C4-2B (cell line): ENCODE measurements at regions not wholly inside any gene's neighbourhood (a gene's known extent, or its start where the extent isn't known, plus 50 kb on each side); places are given as distances from the start of the nearest gene placed in this dataset.

Source experiments
- H3K27ac ChIP-seq: fragments of 450-650 bp; 2 replicates; pipeline ENCODE4 v1.5.1; 2017
- ZFX ChIP-seq: fragments of 450-650 bp; IDR thresholded peaks from 2 replicates; pipeline ENCODE4 v1.6.1; 2017
- TF ChIP-seq, protein P1 (sequence below): fragments of 450-650 bp; conservative IDR thresholded peaks from 2 replicates; pipeline ENCODE4 v1.5.1; 2017; ENCODE audit warnings: mild to moderate bottlenecking

DNA sequence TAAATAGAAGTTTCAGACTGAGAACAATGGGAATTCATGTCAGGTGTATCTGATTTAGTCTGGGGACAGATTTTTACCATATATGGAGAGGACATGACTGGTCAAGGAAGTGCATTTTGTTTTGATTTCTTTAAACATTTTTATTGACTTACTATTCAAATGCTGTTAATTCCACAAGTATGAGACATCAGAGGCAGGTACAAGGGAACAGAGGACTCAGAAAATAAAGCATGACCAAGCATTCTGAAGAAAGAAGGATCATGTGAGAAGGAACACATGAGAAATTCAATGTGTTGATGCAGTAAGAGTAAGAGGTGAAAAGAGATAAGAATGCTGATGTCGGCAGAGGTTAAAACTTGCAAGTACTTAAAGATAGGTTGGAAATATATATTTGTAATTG lies 1452.6 kb downstream of the PCDH7 start:
- H3K27ac ChIP-seq: no peak overlapping the region
- TF ChIP-seq, protein P1, sequence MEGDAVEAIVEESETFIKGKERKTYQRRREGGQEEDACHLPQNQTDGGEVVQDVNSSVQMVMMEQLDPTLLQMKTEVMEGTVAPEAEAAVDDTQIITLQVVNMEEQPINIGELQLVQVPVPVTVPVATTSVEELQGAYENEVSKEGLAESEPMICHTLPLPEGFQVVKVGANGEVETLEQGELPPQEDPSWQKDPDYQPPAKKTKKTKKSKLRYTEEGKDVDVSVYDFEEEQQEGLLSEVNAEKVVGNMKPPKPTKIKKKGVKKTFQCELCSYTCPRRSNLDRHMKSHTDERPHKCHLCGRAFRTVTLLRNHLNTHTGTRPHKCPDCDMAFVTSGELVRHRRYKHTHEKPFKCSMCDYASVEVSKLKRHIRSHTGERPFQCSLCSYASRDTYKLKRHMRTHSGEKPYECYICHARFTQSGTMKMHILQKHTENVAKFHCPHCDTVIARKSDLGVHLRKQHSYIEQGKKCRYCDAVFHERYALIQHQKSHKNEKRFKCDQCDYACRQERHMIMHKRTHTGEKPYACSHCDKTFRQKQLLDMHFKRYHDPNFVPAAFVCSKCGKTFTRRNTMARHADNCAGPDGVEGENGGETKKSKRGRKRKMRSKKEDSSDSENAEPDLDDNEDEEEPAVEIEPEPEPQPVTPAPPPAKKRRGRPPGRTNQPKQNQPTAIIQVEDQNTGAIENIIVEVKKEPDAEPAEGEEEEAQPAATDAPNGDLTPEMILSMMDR: no peak
- no peak for TF ChIP-seq ZFX

DNA sequence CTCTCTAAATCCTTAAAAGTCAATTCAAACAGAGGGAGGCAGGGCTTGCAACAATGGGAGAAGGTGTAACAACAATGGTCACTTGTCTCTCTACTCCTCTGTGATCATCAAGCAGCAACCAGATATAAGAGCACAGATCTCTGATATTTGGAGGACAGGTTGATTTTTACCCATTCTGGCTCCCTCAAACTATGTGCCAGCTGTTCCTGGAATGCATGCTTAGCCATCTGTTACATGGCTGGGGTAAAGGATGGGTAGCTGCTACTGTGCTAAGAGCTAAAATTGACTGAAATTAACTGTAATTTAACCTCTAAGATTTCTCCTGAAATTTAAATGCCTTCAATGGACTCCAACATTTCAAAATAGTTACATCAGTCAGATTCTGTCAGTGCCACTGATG lies 1459.9 kb downstream of the PCDH7 start:
- TF ChIP-seq, protein P1: no peak
- TF ChIP-seq ZFX: no peak
- H3K27ac ChIP-seq: no peak overlapping the region

DNA sequence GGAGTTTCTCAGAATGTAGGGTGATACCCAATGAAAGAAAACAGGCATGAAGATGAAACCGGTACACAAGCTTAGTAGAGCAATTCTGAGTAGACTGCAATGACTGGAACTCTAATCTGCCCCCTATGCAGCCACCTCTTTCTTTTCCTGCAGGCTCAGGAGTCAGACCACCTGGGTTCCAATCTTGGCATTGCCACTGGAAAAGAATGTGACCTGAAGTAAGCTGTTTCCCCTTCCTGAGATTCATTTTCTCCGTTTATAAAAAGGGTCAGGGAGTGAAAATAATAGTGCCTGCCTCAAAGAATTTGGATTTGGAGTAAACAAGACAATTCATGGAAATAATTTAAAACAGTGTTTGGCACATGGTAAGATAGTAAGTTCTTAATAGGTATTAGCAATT lies 1464.0 kb downstream of the PCDH7 start:
- H3K27ac ChIP-seq: no peak overlapping the region
- TF ChIP-seq, protein P1: no peak
- TF ChIP-seq ZFX: no peak

DNA sequence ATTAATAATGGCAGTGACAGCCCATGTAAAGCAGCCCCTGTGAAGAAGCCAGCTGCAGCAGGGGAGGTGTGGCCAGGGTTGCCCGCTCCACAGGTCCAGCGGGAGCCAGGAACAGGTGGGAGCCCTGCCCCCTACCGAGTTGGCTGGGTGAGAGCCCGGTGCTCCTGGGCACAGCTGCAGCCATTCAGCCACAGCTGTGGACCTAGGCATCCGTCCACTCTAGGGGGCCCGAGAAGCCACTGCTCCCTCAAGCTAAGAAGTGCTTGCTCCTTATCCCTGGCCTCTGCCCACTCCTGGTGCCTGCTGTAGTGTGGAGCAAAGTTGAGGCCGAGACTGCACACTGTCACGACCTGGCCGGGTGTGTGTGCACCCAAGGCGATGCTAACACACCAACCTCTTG lies 1469.0 kb downstream of the PCDH7 start:
- no peak for TF ChIP-seq ZFX
- TF ChIP-seq, protein P1: no peak
- H3K27ac ChIP-seq: no peak overlapping the region

DNA sequence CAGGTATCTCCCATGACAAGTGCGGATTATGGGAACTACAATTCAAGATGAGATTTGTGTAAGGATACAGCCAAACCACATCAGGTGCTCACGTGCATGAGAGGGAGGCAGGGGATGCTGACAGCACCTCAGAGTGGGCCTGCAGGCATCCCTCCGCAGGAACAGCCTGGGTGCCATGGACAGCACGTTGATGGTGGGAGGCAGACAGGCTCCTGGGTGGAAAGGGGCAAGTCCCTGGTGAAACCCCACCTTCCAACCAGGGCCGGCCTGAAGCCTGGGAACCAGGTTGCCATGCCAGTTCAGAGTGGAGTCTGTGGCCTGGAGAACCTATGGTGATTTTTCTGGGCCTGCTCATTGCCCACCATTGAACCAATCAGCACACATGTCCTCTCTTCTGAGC lies 1469.6 kb downstream of the PCDH7 start:
- no peak for TF ChIP-seq ZFX
- TF ChIP-seq, protein P1: no peak
- no peak overlapping the region for H3K27ac ChIP-seq

DNA sequence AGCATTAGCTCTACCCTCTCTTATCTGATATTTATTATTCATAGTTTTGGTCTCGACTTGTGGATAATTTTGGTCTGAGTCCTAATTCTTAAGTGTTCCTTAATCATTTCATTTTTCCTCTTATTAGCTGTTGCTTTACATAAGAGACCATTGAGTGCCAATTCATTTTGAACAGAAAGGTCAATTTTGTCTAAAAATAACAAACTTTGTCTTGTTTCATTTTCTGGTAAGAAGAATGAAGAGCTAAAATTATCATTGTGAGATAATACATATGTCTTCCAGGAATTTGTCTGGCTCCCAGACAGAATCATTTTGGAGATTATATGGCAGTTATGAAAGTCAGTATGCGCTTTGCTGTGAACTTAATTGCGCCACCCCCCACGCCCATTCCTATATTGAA lies 1471.8 kb downstream of the PCDH7 start:
- no peak overlapping the region for H3K27ac ChIP-seq

DNA sequence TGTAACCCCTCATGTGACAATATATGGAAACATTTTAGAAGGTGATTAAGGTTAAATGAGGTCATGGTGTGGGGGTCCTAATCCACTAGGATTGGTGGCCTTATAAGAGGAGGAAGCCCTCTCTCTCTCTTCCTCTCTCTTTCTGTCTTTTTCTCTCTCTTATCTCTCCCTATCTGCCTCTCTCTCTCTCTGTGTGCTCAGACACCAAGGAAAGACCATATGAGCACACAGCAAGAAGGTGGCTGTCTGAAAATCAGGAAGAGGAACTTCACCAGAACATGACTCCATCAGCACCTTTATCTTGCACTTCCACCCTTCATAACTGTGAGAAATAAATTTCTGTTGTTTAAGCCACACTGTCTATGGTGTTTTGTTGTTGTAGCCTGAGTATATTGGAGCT lies 1472.2 kb downstream of the PCDH7 start:
- no peak overlapping the region for H3K27ac ChIP-seq
- TF ChIP-seq, protein P1: no peak
- TF ChIP-seq ZFX: no peak

More for the DNA sequence above, 1471.8 kb downstream of the PCDH7 start:
- TF ChIP-seq, protein P1: no peak
- no peak for TF ChIP-seq ZFX

DNA sequence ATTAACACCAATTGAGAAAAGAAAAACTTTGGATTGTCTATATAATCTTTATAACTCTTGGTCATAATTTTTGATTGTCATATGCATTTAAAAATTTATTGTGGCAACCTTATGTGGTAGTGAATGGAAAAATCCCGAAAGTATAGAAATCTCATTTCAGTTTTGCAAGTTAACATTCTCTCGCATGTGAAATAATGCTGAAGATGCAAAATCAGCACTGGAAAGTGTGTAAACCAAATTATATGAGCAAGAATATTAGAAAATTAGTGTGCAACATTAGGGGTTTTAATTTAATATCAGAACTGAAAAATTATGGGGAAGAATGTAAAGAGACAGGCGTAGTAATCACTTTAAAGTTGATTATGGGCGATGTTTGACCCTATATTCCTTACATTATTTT lies 1472.8 kb downstream of the PCDH7 start:
- TF ChIP-seq ZFX: no peak
- H3K27ac ChIP-seq: no peak overlapping the region
